GM04504 (cell line): ENCODE measurements at regions not wholly inside any gene's neighbourhood (a gene's known extent, or its start where the extent isn't known, plus 50 kb on each side); places are given as distances from the start of the nearest gene placed in this dataset.

Source experiments
- DNase-seq: peaks from one replicate; pipeline ENCODE4 v3.0.0-alpha.2; 2012; ENCODE audit warnings: low read depth

GRCh38 chr13:68292601-68293000 is 1062.5 kb upstream of the PCDH9 start:
- DNase-seq = no peak

GRCh38 chr13:68291595-68291994 is 1061.5 kb upstream of the PCDH9 start:
- no peak for DNase-seq

GRCh38 chr13:68275758-68276157 is 1045.6 kb upstream of the PCDH9 start:
- no peak for DNase-seq

GRCh38 chr13:68272652-68273051 is 1042.5 kb upstream of the PCDH9 start:
- no peak for DNase-seq

GRCh38 chr13:68264692-68265091 is 1034.6 kb upstream of the PCDH9 start:
- no peak for DNase-seq

- no peak for DNase-seq
Observed at GRCh38 chr13:68261105-68261504, 1031.0 kb upstream of the PCDH9 start.

- DNase-seq = no peak
Observed at GRCh38 chr13:68257111-68257842, 1027.1 kb upstream of the PCDH9 start.

- DNase-seq = no peak
Observed at GRCh38 chr13:68254151-68254550, 1024.0 kb upstream of the PCDH9 start.

GRCh38 chr13:68234274-68234673 is 1004.1 kb upstream of the PCDH9 start:
- no peak for DNase-seq

- no peak for DNase-seq
Observed at GRCh38 chr13:68232351-68233130, 1002.4 kb upstream of the PCDH9 start.

- DNase-seq = no peak
Observed at GRCh38 chr13:68214691-68215415, 984.7 kb upstream of the PCDH9 start.

- no peak for DNase-seq
Observed at GRCh38 chr13:68199271-68199670, 969.1 kb upstream of the PCDH9 start.

- DNase-seq = no peak
Observed at GRCh38 chr13:68190818-68191217, 960.7 kb upstream of the PCDH9 start.

- no peak for DNase-seq
Observed at GRCh38 chr13:68185444-68186141, 955.5 kb upstream of the PCDH9 start.

- DNase-seq = no peak
Observed at GRCh38 chr13:68176475-68176874, 946.3 kb upstream of the PCDH9 start.

- DNase-seq = no peak
Observed at GRCh38 chr13:68174893-68175292, 944.8 kb upstream of the PCDH9 start.

- DNase-seq = no peak
Observed at GRCh38 chr13:68173111-68173510, 943.0 kb upstream of the PCDH9 start.

- DNase-seq = no peak
Observed at GRCh38 chr13:68170961-68171360, 940.8 kb upstream of the PCDH9 start.

GRCh38 chr13:68168448-68168847 is 938.3 kb upstream of the PCDH9 start:
- no peak for DNase-seq

- no peak for DNase-seq
Observed at GRCh38 chr13:68160466-68160865, 930.3 kb upstream of the PCDH9 start.

- DNase-seq = no peak
Observed at GRCh38 chr13:68152414-68152813, 922.3 kb upstream of the PCDH9 start.

GRCh38 chr13:68145852-68146251 is 915.7 kb upstream of the PCDH9 start:
- no peak for DNase-seq
